Calu3 (cell line): ENCODE measurements at regions not wholly inside any gene's neighbourhood (a gene's known extent, or its start where the extent isn't known, plus 50 kb on each side); places are given as distances from the start of the nearest gene placed in this dataset.
"Not testable (repeated sequence)": the region's sequence is repeated elsewhere in the genome, so short reads cannot be mapped to it uniquely, and the experiment has no call there.

Source experiments
- BruUV-seq: library from RNA; stranded (reverse); fragments of 400-500 nt; replicated peaks from 2 replicates; lab custom pipeline; 2021; lab: Mats Ljungman, UMichigan
- CTCF ChIA-PET: fragments of 300-600 bp; sonication (Branson Sonifier 250); formaldehyde crosslinking; loops from one replicate; lab custom pipeline; 2022; ENCODE audit warnings: antibody characterized with exemption; lab: Charles Lee
- DNase-seq: peaks from one replicate; pipeline ENCODE4 v3.0.0; 2022
- H3K27ac Mint-ChIP-seq: one replicate; pipeline ENCODE4 v1.8.0; 2022; ENCODE audit warnings: mixed read lengths; ENCODE audit not compliant: unreplicated experiment
- H3K27me3 Mint-ChIP-seq: one replicate; pipeline ENCODE4 v1.8.0; 2022; ENCODE audit warnings: mixed read lengths; ENCODE audit not compliant: unreplicated experiment
- H3K36me3 Mint-ChIP-seq: one replicate; pipeline ENCODE4 v1.8.0; 2022; ENCODE audit warnings: mild to moderate bottlenecking, moderate library complexity, mixed read lengths; ENCODE audit not compliant: insufficient read depth, unreplicated experiment
- H3K4me1 Mint-ChIP-seq: one replicate; pipeline ENCODE4 v1.8.0; 2022; ENCODE audit warnings: mild to moderate bottlenecking, low read depth, mixed read lengths; ENCODE audit not compliant: unreplicated experiment
- H3K4me3 Mint-ChIP-seq: one replicate; pipeline ENCODE4 v1.8.0; 2022; ENCODE audit warnings: mild to moderate bottlenecking, low read depth, moderate library complexity, mixed read lengths; ENCODE audit not compliant: unreplicated experiment
- H3K9me3 Mint-ChIP-seq: one replicate; pipeline ENCODE4 v1.8.0; 2022; ENCODE audit warnings: low read depth, mixed read lengths; ENCODE audit not compliant: unreplicated experiment
- intact Hi-C: fragments of 100-400 bp; cut with micrococcal nuclease; formaldehyde crosslinking; loops from one replicate; pipeline ENCODE4 v1.10.0; 2022; ENCODE audit not compliant: unreplicated experiment
- TF ChIP-seq, protein P1 (sequence below): fragments of 200-600 bp; IDR thresholded peaks from one replicate; pipeline ENCODE4 v1.8.0; 2022; ENCODE audit warnings: antibody characterized with exemption; ENCODE audit not compliant: unreplicated experiment

DNA sequence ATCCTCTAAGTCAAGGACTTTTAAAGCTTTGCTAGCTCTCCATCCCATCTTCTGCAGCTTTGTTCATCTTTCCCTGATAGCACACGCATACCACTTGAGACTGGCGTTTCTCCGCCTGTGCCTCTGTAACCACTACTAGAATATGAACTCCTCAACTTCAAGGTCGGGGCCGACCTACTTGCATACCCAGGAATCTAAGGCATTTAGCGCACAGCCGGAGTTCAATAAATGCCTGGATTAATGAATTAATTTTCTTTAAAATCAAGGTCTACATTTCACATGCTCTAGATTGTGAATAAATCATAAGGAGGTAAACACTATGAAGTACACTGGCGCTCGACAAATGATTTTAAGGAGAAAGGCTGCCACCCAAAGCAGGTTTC is 89.3 kb downstream of the HNRNPD start:
- Mint-ChIP-seq H3K4me1 (peaks cover 33% of the 10 kb centered on the region), H3K9me3 (no peaks in the 10 kb centered on the region), H3K27me3 (no peaks in the 10 kb centered on the region), H3K27ac (no peak overlapping the region), H3K36me3 (peaks cover 6% of the 10 kb centered on the region), H3K4me3 (peak overlapping the region; percentile 67)
- DNase-seq = no peak
- CTCF ChIA-PET = interaction anchor here (0.6 to 1.1 kb wide), 9 partner anchors 11 to 821 kb away, joined by 3 to 6 read pairs (median 3); no protein-coding TSS in a partner anchor
- BruUV-seq = no TSS peak
- TF ChIP-seq, protein P1, sequence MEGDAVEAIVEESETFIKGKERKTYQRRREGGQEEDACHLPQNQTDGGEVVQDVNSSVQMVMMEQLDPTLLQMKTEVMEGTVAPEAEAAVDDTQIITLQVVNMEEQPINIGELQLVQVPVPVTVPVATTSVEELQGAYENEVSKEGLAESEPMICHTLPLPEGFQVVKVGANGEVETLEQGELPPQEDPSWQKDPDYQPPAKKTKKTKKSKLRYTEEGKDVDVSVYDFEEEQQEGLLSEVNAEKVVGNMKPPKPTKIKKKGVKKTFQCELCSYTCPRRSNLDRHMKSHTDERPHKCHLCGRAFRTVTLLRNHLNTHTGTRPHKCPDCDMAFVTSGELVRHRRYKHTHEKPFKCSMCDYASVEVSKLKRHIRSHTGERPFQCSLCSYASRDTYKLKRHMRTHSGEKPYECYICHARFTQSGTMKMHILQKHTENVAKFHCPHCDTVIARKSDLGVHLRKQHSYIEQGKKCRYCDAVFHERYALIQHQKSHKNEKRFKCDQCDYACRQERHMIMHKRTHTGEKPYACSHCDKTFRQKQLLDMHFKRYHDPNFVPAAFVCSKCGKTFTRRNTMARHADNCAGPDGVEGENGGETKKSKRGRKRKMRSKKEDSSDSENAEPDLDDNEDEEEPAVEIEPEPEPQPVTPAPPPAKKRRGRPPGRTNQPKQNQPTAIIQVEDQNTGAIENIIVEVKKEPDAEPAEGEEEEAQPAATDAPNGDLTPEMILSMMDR = no peak
- intact Hi-C loops = no loop called here

DNA sequence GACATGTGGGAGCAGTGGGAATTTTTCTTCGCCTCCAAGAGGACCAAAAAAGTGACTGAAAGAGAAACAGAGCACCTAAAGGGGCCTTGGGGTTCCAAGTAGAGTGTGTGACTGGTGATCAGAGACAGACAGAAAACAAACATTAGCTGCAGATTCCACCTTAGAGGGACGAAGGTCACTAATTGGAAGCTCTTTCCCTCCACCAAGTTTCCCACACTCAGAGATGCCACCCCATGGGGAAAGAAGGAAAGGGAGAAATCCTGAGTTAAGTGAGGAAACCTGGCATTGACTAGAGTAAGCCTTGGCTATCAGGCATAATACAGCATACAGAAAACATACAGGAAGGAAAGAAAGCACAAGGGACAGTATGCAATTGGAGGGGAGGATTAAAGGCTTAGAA is 90.9 kb downstream of the HNRNPD start:
- H3K4me3 Mint-ChIP-seq = no peak overlapping the region
- no peak overlapping the region for H3K27ac Mint-ChIP-seq
- TF ChIP-seq, protein P1 = no peak
- CTCF ChIA-PET = no interaction called here
- H3K4me1 Mint-ChIP-seq = peaks cover 33% of the 10 kb centered on the region
- no peaks in the 10 kb centered on the region for H3K27me3 Mint-ChIP-seq
- H3K36me3 Mint-ChIP-seq = peaks cover 6% of the 10 kb centered on the region
- intact Hi-C loops = no loop called here
- no peak for DNase-seq
- BruUV-seq = no TSS peak
- H3K9me3 Mint-ChIP-seq = no peaks in the 10 kb centered on the region

DNA sequence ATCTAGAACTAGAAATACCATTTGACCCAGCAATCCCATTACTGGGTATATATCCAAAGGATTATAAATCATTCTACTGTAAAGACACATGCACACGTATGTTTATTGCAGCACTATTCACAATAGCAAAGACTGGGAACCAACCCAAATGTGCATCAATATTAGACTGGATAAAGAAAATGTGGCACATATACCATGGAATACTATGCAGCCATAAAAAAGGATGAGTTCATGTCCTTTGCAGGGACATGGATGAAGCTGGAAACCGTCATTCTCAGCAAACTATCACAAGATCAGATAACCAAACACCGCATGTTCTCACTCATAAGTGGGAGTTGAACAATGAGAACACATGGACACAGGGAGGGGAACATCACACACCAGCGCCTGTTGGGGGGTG is 94.2 kb downstream of the HNRNPD start:
- H3K36me3 Mint-ChIP-seq, CTCF ChIA-PET, DNase-seq, H3K27ac Mint-ChIP-seq, H3K4me3 Mint-ChIP-seq, H3K9me3 Mint-ChIP-seq, H3K27me3 Mint-ChIP-seq, intact Hi-C loops, BruUV-seq: not testable (repeated sequence)
- peaks cover 24% of the 10 kb centered on the region for H3K4me1 Mint-ChIP-seq

DNA sequence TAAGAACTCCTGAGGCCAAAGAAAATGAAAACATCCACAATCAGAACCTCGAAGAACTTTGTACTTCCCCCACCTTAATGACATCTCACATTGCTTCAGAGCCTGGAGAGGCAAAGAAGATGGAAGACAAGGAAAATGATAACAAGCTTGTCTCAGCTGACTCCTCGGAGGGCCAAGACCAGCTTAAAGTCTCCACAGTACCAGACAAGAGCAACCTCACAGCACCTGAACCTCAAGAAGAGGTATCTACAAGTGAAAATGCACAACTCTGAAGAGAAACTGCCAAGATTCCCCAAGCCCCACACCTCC is 97.5 kb downstream of the HNRNPD start:
- Mint-ChIP-seq H3K27me3 (no peaks in the 10 kb centered on the region), H3K9me3 (no peaks in the 10 kb centered on the region), H3K36me3 (no peaks in the 10 kb centered on the region), H3K27ac (no peak overlapping the region), H3K4me1 (no peaks in the 10 kb centered on the region), H3K4me3 (no peak overlapping the region)
- TF ChIP-seq, protein P1 = no peak
- no TSS peak for BruUV-seq
- DNase-seq = no peak
- intact Hi-C loops = no loop called here
- CTCF ChIA-PET = no interaction called here

DNA sequence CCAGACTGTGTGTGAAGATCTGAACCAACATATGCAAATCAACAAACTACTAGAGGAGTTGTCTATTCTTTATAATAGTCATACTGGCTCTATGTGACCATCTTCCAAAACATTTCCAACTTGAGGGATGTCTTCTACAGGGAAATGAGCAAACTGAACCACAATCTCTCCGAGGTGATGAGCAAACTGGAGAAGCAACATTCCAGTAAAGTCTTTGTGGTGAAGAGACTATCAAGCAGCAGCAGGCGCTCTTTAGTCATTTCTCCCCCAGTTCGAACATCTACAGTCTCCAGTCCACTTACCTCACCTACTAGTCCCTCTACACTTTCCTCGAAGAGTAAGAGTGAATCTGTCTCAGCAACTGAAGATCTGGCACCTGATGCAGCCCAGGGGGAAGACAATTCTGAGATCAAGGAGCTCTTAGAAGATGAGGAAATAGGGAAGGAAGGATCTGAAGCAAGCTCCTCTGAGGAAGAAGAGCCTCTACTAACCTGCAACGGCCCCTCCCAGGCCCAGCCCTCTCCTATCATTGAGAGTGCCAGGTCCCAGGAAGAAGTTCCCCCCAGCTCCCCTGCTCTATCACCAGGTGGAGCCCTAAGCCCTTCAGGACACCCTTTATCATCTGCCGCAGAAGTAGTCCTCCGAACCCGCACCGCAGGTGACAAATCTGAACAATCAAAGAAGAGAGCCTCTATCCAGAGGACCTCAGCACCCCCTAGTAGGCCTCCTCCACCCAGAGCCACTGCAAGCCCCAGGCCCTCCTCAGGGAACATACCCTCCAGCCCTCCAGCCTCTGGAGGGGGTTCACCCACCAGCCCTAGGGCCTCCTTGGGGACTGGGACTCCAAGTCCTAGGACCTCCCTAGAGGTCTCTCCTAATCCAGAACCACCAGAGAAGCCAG is 98.1 kb downstream of the HNRNPD start:
- BruUV-seq = no TSS peak
- Mint-ChIP-seq H3K9me3 (no peaks in the 10 kb centered on the region), H3K4me3 (no peak overlapping the region), H3K27me3 (no peaks in the 10 kb centered on the region), H3K27ac (no peak overlapping the region), H3K36me3 (no peaks in the 10 kb centered on the region), H3K4me1 (no peaks in the 10 kb centered on the region)
- no peak for DNase-seq
- intact Hi-C loops = no loop called here
- TF ChIP-seq, protein P1 = no peak
- CTCF ChIA-PET = no interaction called here

DNA sequence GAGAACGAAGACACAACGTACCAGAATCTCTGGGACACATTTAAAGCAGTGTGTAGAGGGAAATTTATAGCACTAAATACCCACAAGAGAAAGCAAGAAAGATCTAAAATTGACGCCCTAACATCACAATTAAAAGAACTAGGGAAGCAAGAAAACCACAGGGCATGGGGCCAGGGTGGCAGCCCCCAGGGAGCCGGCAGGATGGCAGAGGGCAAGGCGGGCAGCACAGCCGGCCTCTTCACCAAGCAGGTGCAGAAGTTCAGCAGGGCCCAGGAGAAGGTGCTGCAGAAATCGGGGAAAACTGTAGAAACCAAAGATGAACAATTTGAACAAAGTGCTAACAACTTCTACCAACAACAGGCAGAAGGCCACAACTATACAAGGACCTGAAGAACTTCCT is 99.1 kb downstream of the HNRNPD start:
- BruUV-seq, H3K9me3 Mint-ChIP-seq, H3K36me3 Mint-ChIP-seq, H3K4me1 Mint-ChIP-seq, intact Hi-C loops, H3K27me3 Mint-ChIP-seq, CTCF ChIA-PET, H3K27ac Mint-ChIP-seq, H3K4me3 Mint-ChIP-seq, DNase-seq: not testable (repeated sequence)

DNA sequence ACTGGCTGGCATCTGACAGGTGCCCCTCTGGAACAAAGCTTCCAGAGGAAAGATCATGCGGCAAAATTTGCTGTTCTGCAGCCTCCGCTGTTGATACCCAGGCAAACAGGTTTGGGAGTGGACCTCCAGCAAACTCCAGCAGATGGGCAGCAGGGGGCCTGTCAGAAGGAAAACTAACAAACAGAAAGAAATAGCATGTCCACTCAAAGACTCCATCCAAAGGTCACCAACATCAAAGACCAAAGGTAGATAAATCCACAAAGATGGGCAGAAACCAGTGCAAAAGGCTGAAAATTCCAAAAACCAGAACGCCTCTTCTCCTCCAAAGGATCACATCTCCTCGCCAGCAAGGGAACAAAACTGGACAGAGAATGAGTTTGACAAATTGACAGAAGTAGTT is 101.3 kb downstream of the HNRNPD start:
- H3K4me1 Mint-ChIP-seq, H3K27me3 Mint-ChIP-seq, H3K9me3 Mint-ChIP-seq, H3K36me3 Mint-ChIP-seq, H3K4me3 Mint-ChIP-seq, DNase-seq, BruUV-seq, intact Hi-C loops, H3K27ac Mint-ChIP-seq: not testable (repeated sequence)
- CTCF ChIA-PET = interaction anchor here (0.9 to 1.2 kb wide), 2 partner anchors 12 to 852 kb away, joined by 3 to 4 read pairs; no protein-coding TSS in a partner anchor
